Caco-2 (cell line): ENCODE measurements at regions not wholly inside any gene's neighbourhood (a gene's known extent, or its start where the extent isn't known, plus 50 kb on each side); places are given as distances from the start of the nearest gene placed in this dataset.

Source experiments
- BruUV-seq: library from RNA; stranded (reverse); fragments of 400-500 nt; replicated peaks from 2 replicates; lab custom pipeline; 2021; lab: Mats Ljungman, UMichigan
- CTCF ChIA-PET: fragments of 300-600 bp; sonication (Branson Sonifier 250); formaldehyde crosslinking; loops from one replicate; lab custom pipeline; 2022; ENCODE audit warnings: antibody characterized with exemption; lab: Charles Lee
- POLR2A ChIA-PET: fragments of 300-600 bp; sonication (Branson Sonifier 250); formaldehyde crosslinking; loops from one replicate; lab custom pipeline; 2022; ENCODE audit warnings: antibody characterized with exemption; lab: Charles Lee
- DNase-seq, 2 experiments: peaks; one replicate each; pipeline versions ENCODE4 v3.0.0 to v3.0.0-alpha.2; 2020 to 2022
- H3K27me3 ChIP-seq: replicated peaks from 2 replicates; pipeline ENCODE4 v1.6.0; 2011; ENCODE audit warnings: low read length; ENCODE audit not compliant: control insufficient read depth, insufficient read depth
- H3K36me3 ChIP-seq: 2 replicates; pipeline ENCODE4 v1.5.1; 2011; ENCODE audit warnings: low read length; ENCODE audit not compliant: control insufficient read depth, insufficient read depth
- H3K4me1 ChIP-seq: fragments of 250-450 bp; sonication (Bioruptor Pico); 2 replicates; pipeline ENCODE4 v1.5.1; 2020; ENCODE audit warnings: mild to moderate bottlenecking
- H3K4me3 ChIP-seq: 2 replicates; pipeline ENCODE4 v1.5.1; 2011; ENCODE audit warnings: low read depth, mild to moderate bottlenecking, control low read depth, low read length
- H3K9me3 ChIP-seq: fragments of 250-450 bp; sonication (Bioruptor Pico); 2 replicates; pipeline ENCODE4 v1.5.1; 2020; ENCODE audit warnings: mild to moderate bottlenecking, moderate library complexity
- H3K27ac Mint-ChIP-seq: one replicate; pipeline ENCODE4 v1.8.0; 2022; ENCODE audit warnings: mixed read lengths; ENCODE audit not compliant: unreplicated experiment
- H3K27me3 Mint-ChIP-seq: one replicate; pipeline ENCODE4 v1.8.0; 2022; ENCODE audit warnings: mixed read lengths; ENCODE audit not compliant: insufficient read depth, unreplicated experiment
- H3K36me3 Mint-ChIP-seq: one replicate; pipeline ENCODE4 v1.8.0; 2022; ENCODE audit warnings: mild to moderate bottlenecking, mixed read lengths; ENCODE audit not compliant: insufficient read depth, unreplicated experiment
- H3K4me1 Mint-ChIP-seq: one replicate; pipeline ENCODE4 v1.8.0; 2022; ENCODE audit warnings: low read depth, mixed read lengths; ENCODE audit not compliant: unreplicated experiment
- H3K4me3 Mint-ChIP-seq: one replicate; pipeline ENCODE4 v1.8.0; 2022; ENCODE audit warnings: mild to moderate bottlenecking, moderate library complexity, mixed read lengths; ENCODE audit not compliant: unreplicated experiment
- H3K9me3 Mint-ChIP-seq: one replicate; pipeline ENCODE4 v1.8.0; 2022; ENCODE audit warnings: mixed read lengths; ENCODE audit not compliant: unreplicated experiment
- CTCF ChIP-seq, 2 experiments: fragments of 200-600 bp in 1 of 2; IDR thresholded peaks; 1 replicate in 1 of 2; 2 replicates in 1 of 2; pipeline versions ENCODE4 v1.5.1 to v1.8.0; 2011 to 2022; ENCODE audit warnings: antibody characterized with exemption in 1 of 2, control low read depth in 1 of 2, inconsistent platforms in 1 of 2, low read depth in 1 of 2, low read length in 1 of 2, mild to moderate bottlenecking in 1 of 2, moderate library complexity in 1 of 2; ENCODE audit not compliant: insufficient read depth in 1 of 2, severe bottlenecking in 1 of 2, unreplicated experiment in 1 of 2
- intact Hi-C: fragments of 100-400 bp; cut with micrococcal nuclease; formaldehyde crosslinking; loops from one replicate; pipeline ENCODE4 v1.10.0; 2022; ENCODE audit not compliant: unreplicated experiment

- BruUV-seq, result no TSS peak
- CTCF ChIA-PET, result no interaction called here
- POLR2A ChIA-PET, result no interaction called here
- Histone ChIP-seq H3K27me3 (no peaks in the 10 kb centered on the region; the same call in 1 of the 2 replicates), H3K4me3 (no peak overlapping the region), H3K36me3 (no peaks in the 10 kb centered on the region), H3K9me3 (no peaks in the 10 kb centered on the region), H3K4me1 (no peaks in the 10 kb centered on the region)
- Mint-ChIP-seq H3K4me3 (no peak overlapping the region), H3K27ac (no peak overlapping the region), H3K27me3 (peaks cover 8% of the 10 kb centered on the region), H3K36me3 (no peaks in the 10 kb centered on the region), H3K4me1 (no peaks in the 10 kb centered on the region), H3K9me3 (peaks cover 9% of the 10 kb centered on the region)
- DNase-seq, result no peak
- intact Hi-C loops, result no loop called here
- no peak for TF ChIP-seq CTCF (IDR thresholded peaks at IDR 0.05; ENCODE audit: insufficient read depth in 1 of 2, low read depth in 1 of 2, low read length in 1 of 2, severe bottlenecking in 1 of 2, unreplicated experiment in 1 of 2)
These were observed 130.5 kb upstream of the SLC24A3 start for GRCh38 chr20:19081937-19082336.

- CTCF ChIA-PET, result no interaction called here
- no peaks in the 10 kb centered on the region; the same call in 1 of the 2 replicates for H3K27me3 ChIP-seq
- no peak for DNase-seq
- no peaks in the 10 kb centered on the region for H3K9me3 ChIP-seq
- POLR2A ChIA-PET, result no interaction called here
- no peaks in the 10 kb centered on the region for H3K36me3 ChIP-seq
- H3K4me3 ChIP-seq, result no peak overlapping the region
- Mint-ChIP-seq H3K27ac (no peak overlapping the region), H3K9me3 (peaks cover 9% of the 10 kb centered on the region), H3K36me3 (no peaks in the 10 kb centered on the region), H3K4me3 (no peak overlapping the region), H3K4me1 (no peaks in the 10 kb centered on the region), H3K27me3 (peaks cover 3% of the 10 kb centered on the region)
- H3K4me1 ChIP-seq, result no peaks in the 10 kb centered on the region
- intact Hi-C loops, result no loop called here
- no peak for TF ChIP-seq CTCF (IDR thresholded peaks at IDR 0.05; ENCODE audit: insufficient read depth in 1 of 2, low read depth in 1 of 2, low read length in 1 of 2, severe bottlenecking in 1 of 2, unreplicated experiment in 1 of 2)
- no TSS peak for BruUV-seq
These were observed 129.3 kb upstream of the SLC24A3 start for GRCh38 chr20:19083136-19083621.

GRCh38 chr20:19090332-19090731, 122.1 kb upstream of the SLC24A3 start:
- Mint-ChIP-seq H3K27me3 (peaks cover 3% of the 10 kb centered on the region), H3K27ac (no peak overlapping the region), H3K9me3 (peaks cover 9% of the 10 kb centered on the region), H3K4me3 (no peak overlapping the region), H3K4me1 (no peaks in the 10 kb centered on the region), H3K36me3 (no peaks in the 10 kb centered on the region)
- ChIA-PET POLR2A (no interaction called here), CTCF (no interaction called here)
- Histone ChIP-seq H3K4me3 (no peak overlapping the region), H3K36me3 (no peaks in the 10 kb centered on the region), H3K27me3 (0 out of 2 replicates have a peak, but pooled peaks cover 1% of the 10 kb centered on the region), H3K4me1 (no peaks in the 10 kb centered on the region), H3K9me3 (no peaks in the 10 kb centered on the region)
- BruUV-seq, result no TSS peak
- intact Hi-C loops, result no loop called here
- DNase-seq, result no peak
- TF ChIP-seq CTCF (IDR thresholded peaks at IDR 0.05; ENCODE audit: insufficient read depth in 1 of 2, low read depth in 1 of 2, low read length in 1 of 2, severe bottlenecking in 1 of 2, unreplicated experiment in 1 of 2), result no peak
